H1 (cell line): ENCODE measurements at regions not wholly inside any gene's neighbourhood (a gene's known extent, or its start where the extent isn't known, plus 50 kb on each side); places are given as distances from the start of the nearest gene placed in this dataset.

Experiments used
- CTCF ChIA-PET: fragments of 300-600 bp; sonication (Branson Sonifier 250); formaldehyde crosslinking; loops from one replicate; lab custom pipeline; 2021; ENCODE audit not compliant: partially characterized antibody; lab: Charles Lee
- POLR2A ChIA-PET: fragments of 300-600 bp; sonication (Branson Sonifier 250); formaldehyde crosslinking; loops from one replicate; lab custom pipeline; 2021; ENCODE audit warnings: inconsistent platforms; ENCODE audit not compliant: partially characterized antibody; lab: Charles Lee
- DNase-seq, 2 experiments: peaks; one replicate each; pipeline versions ENCODE4 v3.0.0 to v3.0.0-alpha.2; 2010 to 2022; ENCODE audit warnings: low spot score in 2 of 2, low read depth in 1 of 2, mixed read lengths in 1 of 2
- FAIRE-seq: peaks from 2 replicates; lab custom pipeline; 2011; peaks lifted over from hg19 to GRCh38; lab: Jason Lieb, UNC
- H2AFZ ChIP-seq: 2 replicates; pipeline ENCODE4 v1.8.1; 2012; ENCODE audit warnings: low read length, inconsistent platforms
- H2AK5ac ChIP-seq: 2 replicates; pipeline ENCODE4 v1.6.1; 2013; ENCODE audit warnings: low read depth, low read length
- H2BK120ac ChIP-seq: replicated peaks from 2 replicates; pipeline ENCODE3; 2013; ENCODE audit warnings: low read depth, low read length, inconsistent platforms
- H2BK12ac ChIP-seq: 2 replicates; pipeline ENCODE4 v1.6.1; 2013; ENCODE audit warnings: low read depth, low read length
- H2BK15ac ChIP-seq: 2 replicates; pipeline ENCODE4 v1.6.1; 2013; ENCODE audit warnings: low read length
- H2BK20ac ChIP-seq: 2 replicates; pipeline ENCODE4 v1.6.1; 2013; ENCODE audit warnings: low read length
- H2BK5ac ChIP-seq: 2 replicates; pipeline ENCODE4 v1.6.1; 2013; ENCODE audit warnings: low read depth, low read length
- H3K14ac ChIP-seq: 2 replicates; pipeline ENCODE4 v1.6.1; 2013; ENCODE audit warnings: inconsistent platforms; ENCODE audit not compliant: insufficient read length
- H3K18ac ChIP-seq: 2 replicates; pipeline ENCODE4 v1.6.1; 2013; ENCODE audit warnings: low read length; ENCODE audit errors: extremely low read depth
- H3K23ac ChIP-seq: 2 replicates; pipeline ENCODE4 v1.6.1; 2013; ENCODE audit warnings: inconsistent platforms; ENCODE audit not compliant: insufficient read length
- H3K23me2 ChIP-seq: 2 replicates; pipeline ENCODE4 v1.6.1; 2013; ENCODE audit warnings: low read depth, low read length
- H3K27ac ChIP-seq: 2 replicates; pipeline ENCODE4 v1.6.1; 2011; ENCODE audit warnings: low read depth, low read length, inconsistent platforms
- H3K27me3 ChIP-seq, 4 experiments: replicated peaks in 1 of 4; 1 replicate in 1 of 4; 2 replicates in 3 of 4; pipeline versions ENCODE4 v1.6.1 to v1.8.1; 2011 to 2013; ENCODE audit warnings: low read length in 3 of 4, mild to moderate bottlenecking in 3 of 4, inconsistent platforms in 2 of 4, mixed read lengths in 2 of 4, moderate library complexity in 1 of 4; ENCODE audit not compliant: control insufficient read depth in 3 of 4, insufficient read depth in 3 of 4; ENCODE audit errors: extremely low read depth in 1 of 4
- H3K36me3 ChIP-seq, 4 experiments: 2 replicates each; pipeline versions ENCODE4 v1.6.1 to v1.8.1; 2011 to 2013; ENCODE audit warnings: mild to moderate bottlenecking in 4 of 4, low read length in 3 of 4, moderate library complexity in 2 of 4, control low read depth in 1 of 4, inconsistent platforms in 1 of 4; ENCODE audit not compliant: insufficient read depth in 4 of 4, control insufficient read depth in 2 of 4
- H3K4ac ChIP-seq: replicated peaks from 2 replicates; pipeline ENCODE3; 2013; ENCODE audit warnings: low read length, low read depth, mixed read lengths, inconsistent platforms; ENCODE audit not compliant: insufficient read length
- H3K4me1 ChIP-seq, 4 experiments: replicated peaks in 1 of 4; 1 replicate in 1 of 4; 2 replicates in 3 of 4; pipeline versions ENCODE4 v1.6.1 to v1.8.1; 2011 to 2013; ENCODE audit warnings: low read length in 3 of 4, inconsistent platforms in 2 of 4, mixed read lengths in 1 of 4; ENCODE audit not compliant: insufficient read depth in 4 of 4, control insufficient read depth in 3 of 4
- H3K4me2 ChIP-seq, 2 experiments: 2 replicates each; pipeline versions ENCODE4 v1.6.1 to v1.8.1; 2011 to 2013; ENCODE audit warnings: low read depth in 2 of 2, low read length in 2 of 2, control low read depth in 1 of 2, inconsistent platforms in 1 of 2, mild to moderate bottlenecking in 1 of 2; ENCODE audit not compliant: insufficient read depth in 1 of 2
- H3K4me3 ChIP-seq, 4 experiments: fragments of 200-600, 300-600 bp in 1 of 4; sonication (generic), shearing (Covaris generic), sonication (Bioruptor Twin) in 1 of 4; 2 replicates each; pipeline versions ENCODE4 v1.5.1 to v1.8.1; 2011 to 2016; ENCODE audit warnings: low read length in 4 of 4, low read depth in 3 of 4, control low read depth in 2 of 4, inconsistent platforms in 2 of 4, mild to moderate bottlenecking in 2 of 4, mixed read lengths in 1 of 4, moderate library complexity in 1 of 4; ENCODE audit not compliant: insufficient read depth in 2 of 4; ENCODE audit errors: extremely low read depth in 1 of 4
- H3K56ac ChIP-seq: replicated peaks from 2 replicates; pipeline ENCODE3; 2013; ENCODE audit warnings: low read depth, mild to moderate bottlenecking, mixed read lengths, low read length, inconsistent platforms; ENCODE audit not compliant: insufficient read length
- H3K79me1 ChIP-seq: 2 replicates; pipeline ENCODE4 v1.6.1; 2013; ENCODE audit warnings: low read depth, low read length, control low read depth
- H3K79me2 ChIP-seq, 2 experiments: 2 replicates each; pipeline versions ENCODE4 v1.6.1 to v1.8.1; 2012 to 2013; ENCODE audit warnings: low read length in 2 of 2, mild to moderate bottlenecking in 2 of 2, inconsistent platforms in 1 of 2; ENCODE audit not compliant: insufficient read depth in 2 of 2, control insufficient read depth in 1 of 2
- H3K9ac ChIP-seq, 4 experiments: replicated peaks in 1 of 4; 1 replicate in 1 of 4; 2 replicates in 3 of 4; pipeline versions ENCODE4 v1.6.1 to v1.8.1; 2011 to 2013; ENCODE audit warnings: low read depth in 3 of 4, low read length in 3 of 4, control low read depth in 2 of 4, mild to moderate bottlenecking in 2 of 4, moderate library complexity in 2 of 4, inconsistent platforms in 1 of 4; ENCODE audit errors: extremely low read depth in 1 of 4
- H3K9me3 ChIP-seq, 2 experiments: 2 replicates each; pipeline versions ENCODE4 v1.6.1 to v1.8.1; 2012 to 2013; ENCODE audit warnings: mild to moderate bottlenecking in 2 of 2, moderate library complexity in 2 of 2, control low read depth in 1 of 2, inconsistent platforms in 1 of 2, low read depth in 1 of 2, low read length in 1 of 2, mixed read lengths in 1 of 2; ENCODE audit not compliant: insufficient read depth in 2 of 2
- H4K20me1 ChIP-seq, 2 experiments: replicated peaks in 1 of 2; 2 replicates each; pipeline versions ENCODE3 to v1.8.1; 2011 to 2013; ENCODE audit warnings: inconsistent platforms in 2 of 2, low read length in 2 of 2, mild to moderate bottlenecking in 1 of 2; ENCODE audit not compliant: insufficient read depth in 2 of 2, control insufficient read depth in 1 of 2
- H4K5ac ChIP-seq: 2 replicates; pipeline ENCODE4 v1.6.1; 2013; ENCODE audit warnings: low read length, low read depth, mixed read lengths, inconsistent platforms; ENCODE audit not compliant: insufficient read length
- H4K8ac ChIP-seq: 2 replicates; pipeline ENCODE4 v1.8.0; 2013; ENCODE audit warnings: mild to moderate bottlenecking, moderate library complexity, low read length, inconsistent platforms; ENCODE audit not compliant: insufficient read depth; ENCODE audit errors: extremely low read depth
- H4K91ac ChIP-seq: replicated peaks from 2 replicates; pipeline ENCODE3; 2013; ENCODE audit warnings: low read length, mixed read lengths, inconsistent platforms; ENCODE audit not compliant: insufficient read length
- BRCA1 ChIP-seq: IDR thresholded peaks from 2 replicates; pipeline ENCODE4 v1.6.1; 2012; ENCODE audit warnings: low read depth, low read length, improper control_type of control experiment
- CHD2 ChIP-seq: IDR thresholded peaks from 2 replicates; pipeline ENCODE4 v1.6.1; 2012; ENCODE audit warnings: low read length, improper control_type of control experiment
- EGR1 ChIP-seq: IDR thresholded peaks from 2 replicates; pipeline ENCODE4 v1.6.1; 2011; ENCODE audit warnings: low read depth, low read length, borderline replicate concordance
- EP300 ChIP-seq, 2 experiments: IDR thresholded peaks; 1 replicate in 1 of 2; 2 replicates in 1 of 2; pipeline ENCODE4 v1.6.1; 2011 to 2012; ENCODE audit warnings: low read depth in 2 of 2, low read length in 2 of 2, mild to moderate bottlenecking in 2 of 2, borderline replicate concordance in 1 of 2, inconsistent platforms in 1 of 2, moderate library complexity in 1 of 2
- FOSL1 ChIP-seq: IDR thresholded peaks from 2 replicates; pipeline ENCODE4 v1.6.1; 2011; ENCODE audit warnings: mild to moderate bottlenecking, low read depth, low read length, moderate library complexity; ENCODE audit not compliant: insufficient read depth
- HDAC2 ChIP-seq, 2 experiments: fragments of 300-600 bp in 1 of 2; sonication (generic) in 1 of 2; IDR thresholded peaks; 2 replicates each; pipeline ENCODE4 v1.6.1; 2011 to 2012; ENCODE audit warnings: low read depth in 2 of 2, low read length in 2 of 2, mild to moderate bottlenecking in 2 of 2, moderate library complexity in 2 of 2, borderline replicate concordance in 1 of 2, inconsistent platforms in 1 of 2
- JUND ChIP-seq: IDR thresholded peaks from 2 replicates; pipeline ENCODE4 v1.6.1; 2011; ENCODE audit warnings: mild to moderate bottlenecking, improper control_type of control experiment, low read length
- RBBP5 ChIP-seq: IDR thresholded peaks from 2 replicates; pipeline ENCODE4 v1.7.1; 2012; ENCODE audit warnings: low read depth, mild to moderate bottlenecking, inconsistent platforms, low read length, moderate library complexity, borderline replicate concordance
- SIX5 ChIP-seq: IDR thresholded peaks from 2 replicates; pipeline ENCODE4 v1.6.1; 2011; ENCODE audit warnings: mild to moderate bottlenecking, low read depth, low read length
- TBP ChIP-seq: IDR thresholded peaks from 2 replicates; pipeline ENCODE4 v1.6.1; 2011; ENCODE audit warnings: low read depth, low read length, improper control_type of control experiment
- TEAD4 ChIP-seq: IDR thresholded peaks from 2 replicates; pipeline ENCODE4 v1.6.1; 2012; ENCODE audit warnings: low read depth, low read length, inconsistent platforms, mixed read lengths
- USF2 ChIP-seq: IDR thresholded peaks from 2 replicates; pipeline ENCODE4 v1.6.1; 2011; ENCODE audit warnings: low read length, improper control_type of control experiment
- WGBS, 2 experiments: shearing (Covaris generic) in 1 of 2; methylation state at CpG; one replicate each; pipeline versions ENCODE4 v1.1.6 to v1.1.7; 2013 to 2015; ENCODE audit warnings: low lambda C conversion rate in 2 of 2, mixed read lengths in 2 of 2, inconsistent platforms in 1 of 2, low coverage in 1 of 2, missing lambda C conversion rate in 1 of 2; ENCODE audit not compliant: insufficient replicate concordance in 2 of 2, insufficient coverage in 1 of 2, insufficient read length in 1 of 2; ENCODE audit errors: extremely low coverage in 1 of 2, missing lambda C conversion rate in 1 of 2; 5-methylcytosine and 5-hydroxymethylcytosine counted together
- TF ChIP-seq, protein P1 (sequence below): IDR thresholded peaks from 2 replicates; pipeline ENCODE4 v1.6.1; 2012; ENCODE audit warnings: inconsistent platforms

- Histone ChIP-seq H4K20me1 (no peaks in the 10 kb centered on the region), H4K5ac (no peak overlapping the region), H2AK5ac (no peak overlapping the region), H3K9me3 (no peaks in the 10 kb centered on the region), H4K8ac (no peak overlapping the region), H3K79me2 (no peaks in the 10 kb centered on the region), H4K91ac (no peak overlapping the region), H2BK120ac (no peak overlapping the region), H3K56ac (no peak overlapping the region), H3K27me3 (no peaks in the 10 kb centered on the region), H3K4me2 (no peak overlapping the region), H2BK20ac (no peak overlapping the region), H3K4me1 (peaks cover 0 to 3% (median 0%) of the 10 kb centered on the region in 4 experiments; a peak in 1 of 7 replicates), H2BK5ac (no peak overlapping the region), H3K79me1 (no peaks in the 10 kb centered on the region), H3K9ac (no peak overlapping the region), H3K23ac (no peak overlapping the region), H3K4ac (no peak overlapping the region), H3K14ac (no peak overlapping the region), H3K18ac (no peak overlapping the region), H2BK12ac (no peak overlapping the region), H3K4me3 (no peak overlapping the region), H3K27ac (no peak overlapping the region), H3K36me3 (no peaks in the 10 kb centered on the region), H2AFZ (no peak overlapping the region), H3K23me2 (no peaks in the 10 kb centered on the region), H2BK15ac (no peak overlapping the region)
- DNase-seq (no peak), FAIRE-seq (no peak)
- CTCF ChIA-PET = no interaction called here
- POLR2A ChIA-PET = no interaction called here
- WGBS, 2 experiments = 87% methylated on average over 2 of the region's 2 CpGs; no CpG with 5 or more reads in 1 of the 2 experiments
- no peak for TF ChIP-seq EP300 (IDR thresholded peaks at IDR 0.05; ENCODE audit: borderline replicate concordance in 1 of 2, low read depth in 2 of 2, low read length in 2 of 2)
- TF ChIP-seq RBBP5 = no peak
- no peak for TF ChIP-seq USF2
- TF ChIP-seq TBP = no peak
- TF ChIP-seq CHD2 = no peak
- no peak for TF ChIP-seq FOSL1
- TF ChIP-seq, protein P1, sequence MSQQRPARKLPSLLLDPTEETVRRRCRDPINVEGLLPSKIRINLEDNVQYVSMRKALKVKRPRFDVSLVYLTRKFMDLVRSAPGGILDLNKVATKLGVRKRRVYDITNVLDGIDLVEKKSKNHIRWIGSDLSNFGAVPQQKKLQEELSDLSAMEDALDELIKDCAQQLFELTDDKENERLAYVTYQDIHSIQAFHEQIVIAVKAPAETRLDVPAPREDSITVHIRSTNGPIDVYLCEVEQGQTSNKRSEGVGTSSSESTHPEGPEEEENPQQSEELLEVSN = no peak
- no peak for TF ChIP-seq EGR1
- TF ChIP-seq HDAC2 (IDR thresholded peaks at IDR 0.05; ENCODE audit: borderline replicate concordance in 1 of 2, low read depth in 2 of 2, low read length in 2 of 2) = no peak
- no peak for TF ChIP-seq TEAD4
- TF ChIP-seq SIX5 = no peak
- no peak for TF ChIP-seq JUND
- no peak for TF ChIP-seq BRCA1
Measured at GRCh38 chr3:73893089-73893488, 268.3 kb upstream of the PDZRN3 start.
